HepG2 (cell line): ENCODE measurements at regions not wholly inside any gene's neighbourhood (a gene's known extent, or its start where the extent isn't known, plus 50 kb on each side); places are given as distances from the start of the nearest gene placed in this dataset.

Experiments
- FOXK2 ChIP-seq: fragments of 450-650 bp; IDR thresholded peaks from 2 replicates; pipeline ENCODE4 v1.6.1; 2016
- HES4 ChIP-seq: sonication (generic); formaldehyde crosslinking; IDR thresholded peaks from 2 replicates; pipeline ENCODE4 v1.9.0; 2021; ENCODE audit warnings: mild to moderate bottlenecking, missing genetic modification reagents, borderline replicate concordance
- NR2F2 ChIP-seq: IDR thresholded peaks from 2 replicates; pipeline ENCODE4 v1.6.1; 2012; ENCODE audit warnings: low read depth, inconsistent platforms, borderline replicate concordance
- SALL1 ChIP-seq: sonication (generic); formaldehyde crosslinking; IDR thresholded peaks from 2 replicates; pipeline ENCODE4 v1.8.0; 2022; ENCODE audit warnings: mild to moderate bottlenecking, missing genetic modification reagents
- WIZ ChIP-seq: sonication (generic); formaldehyde crosslinking; IDR thresholded peaks from 2 replicates; pipeline ENCODE4 v1.5.1; 2020; ENCODE audit warnings: mild to moderate bottlenecking, missing genetic modification reagents
- ZNF431 ChIP-seq: sonication (generic); formaldehyde crosslinking; IDR thresholded peaks from 2 replicates; pipeline ENCODE4 v1.9.0; 2022; ENCODE audit warnings: missing genetic modification reagents, low read depth, mild to moderate bottlenecking, borderline replicate concordance
- ZNF567 ChIP-seq: sonication (generic); formaldehyde crosslinking; IDR thresholded peaks from 2 replicates; pipeline ENCODE4 v1.8.1; 2023; ENCODE audit warnings: mild to moderate bottlenecking, missing genetic modification reagents, borderline replicate concordance
- ZNF570 ChIP-seq: sonication (generic); formaldehyde crosslinking; IDR thresholded peaks from 2 replicates; pipeline ENCODE4 v1.4.0; 2020; ENCODE audit warnings: mild to moderate bottlenecking, missing genetic modification reagents, borderline replicate concordance
- ZNF605 ChIP-seq: sonication (generic); formaldehyde crosslinking; IDR thresholded peaks from 2 replicates; pipeline ENCODE4 v1.8.0; 2022; ENCODE audit warnings: mild to moderate bottlenecking, missing genetic modification reagents
- TF ChIP-seq, protein P1 (sequence below): sonication (generic); formaldehyde crosslinking; IDR thresholded peaks from 2 replicates; pipeline ENCODE4 v1.4.0; 2020; ENCODE audit warnings: missing genetic modification reagents, borderline replicate concordance
- TF ChIP-seq, protein P2 (sequence below): sonication (generic); formaldehyde crosslinking; IDR thresholded peaks from 2 replicates; pipeline ENCODE4 v1.4.0; 2020; ENCODE audit warnings: missing genetic modification reagents

DNA sequence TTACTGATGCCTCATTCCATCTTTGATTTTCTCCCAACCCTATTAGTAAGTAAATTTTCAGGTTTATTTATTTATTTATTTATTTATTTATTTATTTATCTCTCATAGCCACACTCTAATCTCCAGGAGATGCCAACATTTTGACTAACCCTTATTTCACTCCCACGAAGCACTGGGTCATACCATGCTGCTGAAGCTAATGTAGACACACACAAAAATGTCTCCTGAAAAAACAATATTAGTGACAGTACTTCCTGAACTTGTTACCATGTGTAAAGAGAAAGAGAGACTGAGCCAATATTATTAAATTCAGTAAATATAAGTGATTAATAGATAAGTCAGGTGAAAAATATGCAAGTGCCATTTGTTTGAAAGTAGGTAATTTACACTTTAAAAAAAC is 402.7 kb downstream of the C4orf33 start (continued):
- TF ChIP-seq, protein P1, sequence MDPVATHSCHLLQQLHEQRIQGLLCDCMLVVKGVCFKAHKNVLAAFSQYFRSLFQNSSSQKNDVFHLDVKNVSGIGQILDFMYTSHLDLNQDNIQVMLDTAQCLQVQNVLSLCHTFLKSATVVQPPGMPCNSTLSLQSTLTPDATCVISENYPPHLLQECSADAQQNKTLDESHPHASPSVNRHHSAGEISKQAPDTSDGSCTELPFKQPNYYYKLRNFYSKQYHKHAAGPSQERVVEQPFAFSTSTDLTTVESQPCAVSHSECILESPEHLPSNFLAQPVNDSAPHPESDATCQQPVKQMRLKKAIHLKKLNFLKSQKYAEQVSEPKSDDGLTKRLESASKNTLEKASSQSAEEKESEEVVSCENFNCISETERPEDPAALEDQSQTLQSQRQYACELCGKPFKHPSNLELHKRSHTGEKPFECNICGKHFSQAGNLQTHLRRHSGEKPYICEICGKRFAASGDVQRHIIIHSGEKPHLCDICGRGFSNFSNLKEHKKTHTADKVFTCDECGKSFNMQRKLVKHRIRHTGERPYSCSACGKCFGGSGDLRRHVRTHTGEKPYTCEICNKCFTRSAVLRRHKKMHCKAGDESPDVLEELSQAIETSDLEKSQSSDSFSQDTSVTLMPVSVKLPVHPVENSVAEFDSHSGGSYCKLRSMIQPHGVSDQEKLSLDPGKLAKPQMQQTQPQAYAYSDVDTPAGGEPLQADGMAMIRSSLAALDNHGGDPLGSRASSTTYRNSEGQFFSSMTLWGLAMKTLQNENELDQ (CRISPR knock-in tag), result no peak
- TF ChIP-seq ZNF567 (CRISPR knock-in tag) (no peak), WIZ (CRISPR knock-in tag) (no peak), ZNF570 (CRISPR knock-in tag) (no peak), ZNF431 (no peak), SALL1 (CRISPR knock-in tag) (no peak), NR2F2 (no peak), ZNF605 (CRISPR knock-in tag) (no peak), FOXK2 (no peak), HES4 (CRISPR knock-in tag) (no peak)
- TF ChIP-seq, protein P2, sequence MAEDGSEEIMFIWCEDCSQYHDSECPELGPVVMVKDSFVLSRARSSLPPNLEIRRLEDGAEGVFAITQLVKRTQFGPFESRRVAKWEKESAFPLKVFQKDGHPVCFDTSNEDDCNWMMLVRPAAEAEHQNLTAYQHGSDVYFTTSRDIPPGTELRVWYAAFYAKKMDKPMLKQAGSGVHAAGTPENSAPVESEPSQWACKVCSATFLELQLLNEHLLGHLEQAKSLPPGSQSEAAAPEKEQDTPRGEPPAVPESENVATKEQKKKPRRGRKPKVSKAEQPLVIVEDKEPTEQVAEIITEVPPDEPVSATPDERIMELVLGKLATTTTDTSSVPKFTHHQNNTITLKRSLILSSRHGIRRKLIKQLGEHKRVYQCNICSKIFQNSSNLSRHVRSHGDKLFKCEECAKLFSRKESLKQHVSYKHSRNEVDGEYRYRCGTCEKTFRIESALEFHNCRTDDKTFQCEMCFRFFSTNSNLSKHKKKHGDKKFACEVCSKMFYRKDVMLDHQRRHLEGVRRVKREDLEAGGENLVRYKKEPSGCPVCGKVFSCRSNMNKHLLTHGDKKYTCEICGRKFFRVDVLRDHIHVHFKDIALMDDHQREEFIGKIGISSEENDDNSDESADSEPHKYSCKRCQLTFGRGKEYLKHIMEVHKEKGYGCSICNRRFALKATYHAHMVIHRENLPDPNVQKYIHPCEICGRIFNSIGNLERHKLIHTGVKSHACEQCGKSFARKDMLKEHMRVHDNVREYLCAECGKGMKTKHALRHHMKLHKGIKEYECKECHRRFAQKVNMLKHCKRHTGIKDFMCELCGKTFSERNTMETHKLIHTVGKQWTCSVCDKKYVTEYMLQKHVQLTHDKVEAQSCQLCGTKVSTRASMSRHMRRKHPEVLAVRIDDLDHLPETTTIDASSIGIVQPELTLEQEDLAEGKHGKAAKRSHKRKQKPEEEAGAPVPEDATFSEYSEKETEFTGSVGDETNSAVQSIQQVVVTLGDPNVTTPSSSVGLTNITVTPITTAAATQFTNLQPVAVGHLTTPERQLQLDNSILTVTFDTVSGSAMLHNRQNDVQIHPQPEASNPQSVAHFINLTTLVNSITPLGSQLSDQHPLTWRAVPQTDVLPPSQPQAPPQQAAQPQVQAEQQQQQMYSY (CRISPR knock-in tag), result no peak
